ENCODE measurements at regions not wholly inside any gene's neighbourhood (a gene's known extent, or its start where the extent isn't known, plus 50 kb on each side); places are given as distances from the start of the nearest gene placed in this dataset.

- Mint-ChIP-seq H3K9me3 (peaks cover 0 to 2% (median 0%) of the 10 kb centered on the region in 7 donors), H3K36me3 (peaks cover 0 to 2% of the 10 kb centered on the region in 2 donors), H3K27ac (peak overlapping the region in 1 of 7 donors; percentile 26), H3K4me3 (no peak overlapping the region), H3K4me1 (peaks cover 46% of the 10 kb centered on the region), H3K27me3 (ENCODE audit: low read depth in 3 of 3) (peaks cover 0 to 2% (median 2%) of the 10 kb centered on the region in 3 donors)
- no peak for DNase-seq
- no peak overlapping the region for H2AFZ ChIP-seq (ENCODE audit: insufficient read depth, low read depth, low read length, poor library complexity, severe bottlenecking)
- WGBS (ENCODE audit: insufficient coverage): no CpG with 5 or more reads among the region's 4 CpGs
- H3K4me2 ChIP-seq (replicated peaks; ENCODE audit: extremely low read depth, low read length, poor library complexity, severe bottlenecking): no peak overlapping the region
- TF ChIP-seq CTCF (IDR thresholded peaks at IDR 0.05): no peak
- peaks cover 36 to 43% of the 10 kb centered on the region in 2 donors for H3K4me1 ChIP-seq (ENCODE audit: control insufficient read depth in 1 of 2, insufficient read depth in 2 of 2, low read length in 2 of 2)
- H3K9ac ChIP-seq (ENCODE audit: insufficient read depth, low read length, poor library complexity, severe bottlenecking): no peak overlapping the region
- no peaks in the 10 kb centered on the region for H3K36me3 ChIP-seq (replicated peaks in 1 of 2; ENCODE audit: control insufficient read depth in 1 of 2, insufficient read depth in 2 of 2, low read length in 2 of 2)
- H3K9me3 ChIP-seq (replicated peaks in 1 of 2; ENCODE audit: control insufficient read depth in 1 of 2, insufficient read depth in 1 of 2, low read length in 2 of 2): no peaks in the 10 kb centered on the region
- no peaks in the 10 kb centered on the region for H4K20me1 ChIP-seq (ENCODE audit: insufficient read depth, low read length)
- intact Hi-C loops (cut with micrococcal nuclease): no loop called here
- H3K79me2 ChIP-seq (ENCODE audit: insufficient read depth, low read length): no peaks in the 10 kb centered on the region
- H3K27ac ChIP-seq (ENCODE audit: low read depth in 1 of 2, low read length in 2 of 2): no peak overlapping the region
- H3K27me3 ChIP-seq (ENCODE audit: control insufficient read depth in 2 of 2, insufficient read depth in 2 of 2, low read length in 2 of 2): no peaks in the 10 kb centered on the region
- no peak overlapping the region for H3K4me3 ChIP-seq (replicated peaks in 1 of 3; ENCODE audit: low read depth in 2 of 3, low read length in 3 of 3)
Observed at GRCh38 chr13:47480121-47480520, 521.0 kb downstream of the SUCLA2 start.

GRCh38 chr13:47478985-47479384, 522.1 kb downstream of the SUCLA2 start:
- no peak overlapping the region for H3K27ac ChIP-seq (ENCODE audit: low read depth in 1 of 2, low read length in 2 of 2)
- no peaks in the 10 kb centered on the region for H3K9me3 ChIP-seq (replicated peaks in 1 of 2; ENCODE audit: control insufficient read depth in 1 of 2, insufficient read depth in 1 of 2, low read length in 2 of 2)
- no peak overlapping the region for H3K9ac ChIP-seq (ENCODE audit: insufficient read depth, low read length, poor library complexity, severe bottlenecking)
- intact Hi-C loops (cut with micrococcal nuclease): no loop called here
- H3K27ac Mint-ChIP-seq: peak overlapping the region in 1 of 7 donors; percentile 39
- TF ChIP-seq CTCF (IDR thresholded peaks at IDR 0.05): no peak
- peaks cover 0 to 2% of the 10 kb centered on the region in 2 donors for H3K36me3 Mint-ChIP-seq
- H3K27me3 Mint-ChIP-seq (ENCODE audit: low read depth in 3 of 3): peaks cover 0 to 2% (median 2%) of the 10 kb centered on the region in 3 donors
- no peak overlapping the region for H2AFZ ChIP-seq (ENCODE audit: insufficient read depth, low read depth, low read length, poor library complexity, severe bottlenecking)
- no peaks in the 10 kb centered on the region for H3K79me2 ChIP-seq (ENCODE audit: insufficient read depth, low read length)
- H3K4me3 Mint-ChIP-seq: no peak overlapping the region
- H4K20me1 ChIP-seq (ENCODE audit: insufficient read depth, low read length): no peaks in the 10 kb centered on the region
- no peaks in the 10 kb centered on the region for H3K27me3 ChIP-seq (ENCODE audit: control insufficient read depth in 2 of 2, insufficient read depth in 2 of 2, low read length in 2 of 2)
- peaks cover 26 to 32% of the 10 kb centered on the region in 2 donors for H3K4me1 ChIP-seq (ENCODE audit: control insufficient read depth in 1 of 2, insufficient read depth in 2 of 2, low read length in 2 of 2)
- H3K9me3 Mint-ChIP-seq: peaks cover 0 to 2% (median 0%) of the 10 kb centered on the region in 7 donors
- peaks cover 37% of the 10 kb centered on the region for H3K4me1 Mint-ChIP-seq
- no peak for DNase-seq
- no peak overlapping the region for H3K4me3 ChIP-seq (replicated peaks in 1 of 3; ENCODE audit: low read depth in 2 of 3, low read length in 3 of 3)
- no peak overlapping the region for H3K4me2 ChIP-seq (replicated peaks; ENCODE audit: extremely low read depth, low read length, poor library complexity, severe bottlenecking)
- H3K36me3 ChIP-seq (replicated peaks in 1 of 2; ENCODE audit: control insufficient read depth in 1 of 2, insufficient read depth in 2 of 2, low read length in 2 of 2): no peaks in the 10 kb centered on the region
